ENCODE measurements at regions not wholly inside any gene's neighbourhood (a gene's known extent, or its start where the extent isn't known, plus 50 kb on each side); places are given as distances from the start of the nearest gene placed in this dataset.

DNA sequence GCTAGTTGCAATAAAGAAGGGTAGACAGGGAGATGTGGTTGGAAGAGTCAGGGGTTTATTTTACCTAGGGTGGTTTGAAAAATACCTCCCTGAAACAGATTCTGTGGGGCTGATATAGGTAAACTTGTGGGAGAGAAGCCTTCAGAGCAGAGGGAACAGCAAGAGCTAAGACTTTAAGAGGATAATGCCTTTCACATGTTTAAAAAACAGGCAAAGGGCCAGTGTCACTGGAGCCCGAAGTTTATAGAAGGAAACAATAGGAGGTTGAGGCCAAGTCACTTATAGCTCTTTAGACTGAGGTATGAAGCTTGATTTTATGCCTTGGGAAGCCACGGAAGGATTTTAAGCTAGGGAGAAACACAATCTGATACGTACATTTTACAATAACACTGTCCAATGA is 448.7 kb downstream of the TAFA4 start:
- TF ChIP-seq ISL1 (CRISPR knock-in tag; IDR thresholded peaks at IDR 0.05) = no peak
- no peak for TF ChIP-seq TCF4 (CRISPR knock-in tag; IDR thresholded peaks at IDR 0.05; ENCODE audit: borderline replicate concordance)
- no peak for TF ChIP-seq TOX (CRISPR knock-in tag; IDR thresholded peaks at IDR 0.05; ENCODE audit: borderline replicate concordance)
- TF ChIP-seq, protein P1, sequence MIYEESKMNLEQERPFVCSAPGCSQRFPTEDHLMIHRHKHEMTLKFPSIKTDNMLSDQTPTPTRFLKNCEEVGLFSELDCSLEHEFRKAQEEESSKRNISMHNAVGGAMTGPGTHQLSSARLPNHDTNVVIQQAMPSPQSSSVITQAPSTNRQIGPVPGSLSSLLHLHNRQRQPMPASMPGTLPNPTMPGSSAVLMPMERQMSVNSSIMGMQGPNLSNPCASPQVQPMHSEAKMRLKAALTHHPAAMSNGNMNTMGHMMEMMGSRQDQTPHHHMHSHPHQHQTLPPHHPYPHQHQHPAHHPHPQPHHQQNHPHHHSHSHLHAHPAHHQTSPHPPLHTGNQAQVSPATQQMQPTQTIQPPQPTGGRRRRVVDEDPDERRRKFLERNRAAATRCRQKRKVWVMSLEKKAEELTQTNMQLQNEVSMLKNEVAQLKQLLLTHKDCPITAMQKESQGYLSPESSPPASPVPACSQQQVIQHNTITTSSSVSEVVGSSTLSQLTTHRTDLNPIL (CRISPR knock-in tag; IDR thresholded peaks at IDR 0.05; ENCODE audit: low read depth) = no peak
- no peak for TF ChIP-seq ZFP30 (CRISPR knock-in tag; IDR thresholded peaks at IDR 0.05)
- no peak for TF ChIP-seq BACH2 (CRISPR knock-in tag; IDR thresholded peaks at IDR 0.05; ENCODE audit: borderline replicate concordance)
- TF ChIP-seq ESRRG (CRISPR knock-in tag; IDR thresholded peaks at IDR 0.05) = no peak
- TF ChIP-seq, protein P2, sequence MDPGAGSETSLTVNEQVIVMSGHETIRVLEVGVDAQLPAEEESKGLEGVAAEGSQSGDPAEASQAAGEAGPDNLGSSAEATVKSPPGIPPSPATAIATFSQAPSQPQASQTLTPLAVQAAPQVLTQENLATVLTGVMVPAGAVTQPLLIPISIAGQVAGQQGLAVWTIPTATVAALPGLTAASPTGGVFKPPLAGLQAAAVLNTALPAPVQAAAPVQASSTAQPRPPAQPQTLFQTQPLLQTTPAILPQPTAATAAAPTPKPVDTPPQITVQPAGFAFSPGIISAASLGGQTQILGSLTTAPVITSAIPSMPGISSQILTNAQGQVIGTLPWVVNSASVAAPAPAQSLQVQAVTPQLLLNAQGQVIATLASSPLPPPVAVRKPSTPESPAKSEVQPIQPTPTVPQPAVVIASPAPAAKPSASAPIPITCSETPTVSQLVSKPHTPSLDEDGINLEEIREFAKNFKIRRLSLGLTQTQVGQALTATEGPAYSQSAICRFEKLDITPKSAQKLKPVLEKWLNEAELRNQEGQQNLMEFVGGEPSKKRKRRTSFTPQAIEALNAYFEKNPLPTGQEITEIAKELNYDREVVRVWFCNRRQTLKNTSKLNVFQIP (CRISPR knock-in tag; IDR thresholded peaks at IDR 0.05; ENCODE audit: borderline replicate concordance, low read depth) = no peak
- no peak for TF ChIP-seq PPARA (CRISPR knock-in tag; IDR thresholded peaks at IDR 0.05; ENCODE audit: borderline replicate concordance)
- no peak for TF ChIP-seq RARB (CRISPR knock-in tag; IDR thresholded peaks at IDR 0.05)
- TF ChIP-seq, protein P3, sequence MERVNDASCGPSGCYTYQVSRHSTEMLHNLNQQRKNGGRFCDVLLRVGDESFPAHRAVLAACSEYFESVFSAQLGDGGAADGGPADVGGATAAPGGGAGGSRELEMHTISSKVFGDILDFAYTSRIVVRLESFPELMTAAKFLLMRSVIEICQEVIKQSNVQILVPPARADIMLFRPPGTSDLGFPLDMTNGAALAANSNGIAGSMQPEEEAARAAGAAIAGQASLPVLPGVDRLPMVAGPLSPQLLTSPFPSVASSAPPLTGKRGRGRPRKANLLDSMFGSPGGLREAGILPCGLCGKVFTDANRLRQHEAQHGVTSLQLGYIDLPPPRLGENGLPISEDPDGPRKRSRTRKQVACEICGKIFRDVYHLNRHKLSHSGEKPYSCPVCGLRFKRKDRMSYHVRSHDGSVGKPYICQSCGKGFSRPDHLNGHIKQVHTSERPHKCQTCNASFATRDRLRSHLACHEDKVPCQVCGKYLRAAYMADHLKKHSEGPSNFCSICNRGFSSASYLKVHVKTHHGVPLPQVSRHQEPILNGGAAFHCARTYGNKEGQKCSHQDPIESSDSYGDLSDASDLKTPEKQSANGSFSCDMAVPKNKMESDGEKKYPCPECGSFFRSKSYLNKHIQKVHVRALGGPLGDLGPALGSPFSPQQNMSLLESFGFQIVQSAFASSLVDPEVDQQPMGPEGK (CRISPR knock-in tag; IDR thresholded peaks at IDR 0.05; ENCODE audit: borderline replicate concordance) = no peak
- no peak for TF ChIP-seq ARNTL (CRISPR knock-in tag; IDR thresholded peaks at IDR 0.05; ENCODE audit: borderline replicate concordance, low read depth)
- no peak for TF ChIP-seq GLIS3 (CRISPR knock-in tag; IDR thresholded peaks at IDR 0.05)

Measured in SK-N-SH treated with all-trans-retinoic acid at 6 μM for 48 hours (cell line).